ENCODE measurements at regions not wholly inside any gene's neighbourhood (a gene's known extent, or its start where the extent isn't known, plus 50 kb on each side); places are given as distances from the start of the nearest gene placed in this dataset.

- TF ChIP-seq CTCF (IDR thresholded peaks at IDR 0.05 in 4 of 5, conservative IDR thresholded peaks at IDR 0.05 in 1 of 5) (no peak), POLR2A (IDR thresholded peaks at IDR 0.05) (no peak)
These were observed 270.0 kb upstream of the PROK2 start for GRCh38 chr3:72054976-72055375.

Measured in gastrocnemius medialis (tissue), 4 donors.